NOMO-1 (cell line): ENCODE measurements at regions not wholly inside any gene's neighbourhood (a gene's known extent, or its start where the extent isn't known, plus 50 kb on each side); places are given as distances from the start of the nearest gene placed in this dataset.

Source experiments
- DNase-seq, 2 experiments: peaks; one replicate each; lab custom pipeline; 2025; ENCODE audit not compliant: unreplicated experiment in 2 of 2; lab: John Stamatoyannopoulos, UW

GRCh38 chr6:88558981-88559380 is 392.8 kb upstream of the CNR1 start:
- DNase-seq: no peak

GRCh38 chr6:88556663-88557062 is 390.5 kb upstream of the CNR1 start:
- no peak for DNase-seq

- DNase-seq: no peak
Observed at GRCh38 chr6:88548891-88549505, 382.9 kb upstream of the CNR1 start.

GRCh38 chr6:88547768-88548167 is 381.6 kb upstream of the CNR1 start:
- no peak for DNase-seq

- no peak for DNase-seq
Observed at GRCh38 chr6:88545991-88546390, 379.8 kb upstream of the CNR1 start.

GRCh38 chr6:88544986-88545612 is 379.0 kb upstream of the CNR1 start:
- no peak for DNase-seq

- no peak for DNase-seq
Observed at GRCh38 chr6:88539295-88539764, 373.2 kb upstream of the CNR1 start.

GRCh38 chr6:88538840-88539239 is 372.7 kb upstream of the CNR1 start:
- DNase-seq: no peak

GRCh38 chr6:88538130-88538706 is 372.1 kb upstream of the CNR1 start:
- DNase-seq: no peak

GRCh38 chr6:88536071-88536625 is 370.0 kb upstream of the CNR1 start:
- DNase-seq: no peak

GRCh38 chr6:88535306-88535705 is 369.2 kb upstream of the CNR1 start:
- peak; percentile 16 to 35 for DNase-seq

- no peak for DNase-seq
Observed at GRCh38 chr6:88532241-88532860, 366.2 kb upstream of the CNR1 start.

- DNase-seq: no peak
Observed at GRCh38 chr6:88529726-88530125, 363.6 kb upstream of the CNR1 start.

- no peak for DNase-seq
Observed at GRCh38 chr6:88520445-88520844, 354.3 kb upstream of the CNR1 start.

GRCh38 chr6:88520017-88520338 is 353.8 kb upstream of the CNR1 start:
- DNase-seq: no peak

- no peak for DNase-seq
Observed at GRCh38 chr6:88519301-88520016, 353.3 kb upstream of the CNR1 start.

GRCh38 chr6:88517737-88518136 is 351.6 kb upstream of the CNR1 start:
- DNase-seq: no peak

- no peak for DNase-seq
Observed at GRCh38 chr6:88513920-88514319, 347.8 kb upstream of the CNR1 start.

- DNase-seq: no peak
Observed at GRCh38 chr6:88513471-88513870, 347.3 kb upstream of the CNR1 start.

- no peak for DNase-seq
Observed at GRCh38 chr6:88512951-88513350, 346.8 kb upstream of the CNR1 start.

GRCh38 chr6:88502391-88502790 is 336.2 kb upstream of the CNR1 start:
- DNase-seq: no peak
